PC-3 (cell line): ENCODE measurements at regions not wholly inside any gene's neighbourhood (a gene's known extent, or its start where the extent isn't known, plus 50 kb on each side); places are given as distances from the start of the nearest gene placed in this dataset.

ENCODE experiments used
- ATAC-seq: fragments of 200-7000 bp; cut with Tn5 transposase; 2 replicates; pipeline ENCODE4 v1.9.1; 2020; ENCODE audit warnings: mild to moderate bottlenecking, moderate library complexity
- BruUV-seq: library from RNA; stranded (reverse); fragments of 400-500 nt; replicated peaks from 2 replicates; lab custom pipeline; 2021; lab: Mats Ljungman, UMichigan
- CTCF ChIA-PET: fragments of 300-600 bp; sonication (Branson Sonifier 250); formaldehyde crosslinking; loops from one replicate; lab custom pipeline; 2022; ENCODE audit warnings: antibody characterized with exemption; lab: Charles Lee
- POLR2A ChIA-PET: fragments of 300-600 bp; sonication (Branson Sonifier 250); formaldehyde crosslinking; loops from one replicate; lab custom pipeline; 2022; ENCODE audit warnings: antibody characterized with exemption; ENCODE audit not compliant: unreplicated experiment; lab: Charles Lee
- DNase-seq: peaks from one replicate; pipeline ENCODE4 v3.0.0-alpha.2; 2015
- H2AFZ ChIP-seq: fragments of 300-600 bp; sonication (generic); 2 replicates; pipeline ENCODE4 v1.6.0; 2016; ENCODE audit warnings: antibody characterized with exemption, low read length
- H3F3A ChIP-seq: fragments of 300-600 bp; sonication (generic); one replicate; pipeline ENCODE4 v1.6.0; 2017; ENCODE audit warnings: antibody characterized with exemption, low read length, control low read depth, mild to moderate bottlenecking; ENCODE audit not compliant: unreplicated experiment
- H3K27ac ChIP-seq: fragments of 300-600 bp; sonication (generic); 2 replicates; pipeline ENCODE4 v1.5.1; 2016; ENCODE audit warnings: mild to moderate bottlenecking, low read length
- H3K27me3 ChIP-seq: fragments of 300-600 bp; sonication (generic); 2 replicates; pipeline ENCODE4 v1.6.1; 2016; ENCODE audit warnings: low read length, mixed read lengths
- H3K36me3 ChIP-seq: fragments of 300-600 bp; sonication (generic); 2 replicates; pipeline ENCODE4 v1.6.1; 2016; ENCODE audit warnings: low read depth, mixed run types, low read length, mixed read lengths
- H3K4me1 ChIP-seq: fragments of 300-600 bp; sonication (generic); 2 replicates; pipeline ENCODE4 v1.5.1; 2016; ENCODE audit warnings: low read length; ENCODE audit not compliant: insufficient read depth
- H3K4me2 ChIP-seq: fragments of 300-600 bp; sonication (generic); 2 replicates; pipeline ENCODE4 v1.6.0; 2016; ENCODE audit warnings: low read length
- H3K4me3 ChIP-seq: fragments of 300-600 bp; sonication (generic); 2 replicates; pipeline ENCODE4 v1.5.1; 2016; ENCODE audit warnings: mild to moderate bottlenecking, low read length, mixed read lengths
- H3K79me2 ChIP-seq: fragments of 300-600 bp; sonication (generic); 2 replicates; pipeline ENCODE4 v1.6.1; 2017; ENCODE audit warnings: low read length, mixed read lengths
- H3K9ac ChIP-seq: fragments of 300-600 bp; sonication (generic); 2 replicates; pipeline ENCODE4 v1.6.0; 2016; ENCODE audit warnings: mild to moderate bottlenecking, low read length
- H3K9me2 ChIP-seq: fragments of 300-600 bp; sonication (generic); replicated peaks from 2 replicates; pipeline ENCODE4 v1.6.1; 2016; ENCODE audit warnings: mixed run types, low read length, mixed read lengths
- H3K9me3 ChIP-seq: fragments of 300-600 bp; sonication (generic); 2 replicates; pipeline ENCODE4 v1.6.1; 2016; ENCODE audit warnings: low read length, mixed read lengths
- H4K20me1 ChIP-seq: fragments of 300-600 bp; sonication (generic); 2 replicates; pipeline ENCODE4 v1.6.1; 2016; ENCODE audit warnings: low read length, mixed read lengths
- CTCF ChIP-seq: fragments of 300-600 bp; sonication (generic); conservative IDR thresholded peaks from 2 replicates; pipeline ENCODE4 v1.5.1; 2017; ENCODE audit warnings: antibody characterized with exemption, low read depth, mild to moderate bottlenecking, low read length
- EZH2 ChIP-seq: fragments of 300-600 bp; sonication (generic); IDR thresholded peaks from one replicate; pipeline ENCODE4 v1.6.1; 2017; ENCODE audit warnings: antibody characterized with exemption, mild to moderate bottlenecking, low read length; ENCODE audit not compliant: unreplicated experiment
- EZH2phosphoT487 ChIP-seq: fragments of 300-600 bp; sonication (generic); IDR thresholded peaks from 2 replicates; pipeline ENCODE4 v1.6.1; 2018; ENCODE audit warnings: mild to moderate bottlenecking, antibody characterized with exemption, low read length, borderline replicate concordance
- intact Hi-C: fragments of 100-400 bp; cut with micrococcal nuclease; formaldehyde crosslinking; loops from 2 replicates; pipeline ENCODE4 v1.9.0; 2023

GRCh38 chr9:118302721-118303120 is 598.5 kb downstream of the TLR4 start:
- POLR2A ChIA-PET = no interaction called here
- CTCF ChIA-PET = no interaction called here

GRCh38 chr9:118303216-118303615 is 599.0 kb downstream of the TLR4 start:
- Histone ChIP-seq H3K27ac (no peak overlapping the region), H3F3A (no peaks in the 10 kb centered on the region), H4K20me1 (no peaks in the 10 kb centered on the region), H3K9me2 (no peaks in the 10 kb centered on the region), H3K27me3 (no peaks in the 10 kb centered on the region), H3K4me1 (no peaks in the 10 kb centered on the region), H3K9ac (no peak overlapping the region), H2AFZ (no peak overlapping the region), H3K4me2 (no peak overlapping the region), H3K4me3 (no peak overlapping the region), H3K79me2 (no peaks in the 10 kb centered on the region), H3K36me3 (no peaks in the 10 kb centered on the region), H3K9me3 (no peaks in the 10 kb centered on the region)
- CTCF ChIA-PET = no interaction called here
- POLR2A ChIA-PET = no interaction called here
- intact Hi-C loops = no loop called here
- DNase-seq = no peak
- TF ChIP-seq CTCF = no peak
- TF ChIP-seq EZH2phosphoT487 = no peak
- TF ChIP-seq EZH2 = no peak
- no peak for ATAC-seq
- BruUV-seq = no TSS peak

More at GRCh38 chr9:118302721-118303120, 598.5 kb downstream of the TLR4 start:
- no TSS peak for BruUV-seq
- no peaks in the 10 kb centered on the region for H3F3A ChIP-seq
- no peak for DNase-seq
- no peak for TF ChIP-seq EZH2phosphoT487
- TF ChIP-seq CTCF = no peak
- no peak for TF ChIP-seq EZH2
- no peak overlapping the region for H3K9ac ChIP-seq
- H3K9me2 ChIP-seq = no peaks in the 10 kb centered on the region
- no peaks in the 10 kb centered on the region for H3K27me3 ChIP-seq
- H3K4me3 ChIP-seq = no peak overlapping the region
- H3K79me2 ChIP-seq = no peaks in the 10 kb centered on the region
- no peak for ATAC-seq
- no peaks in the 10 kb centered on the region for H3K9me3 ChIP-seq
- H3K27ac ChIP-seq = no peak overlapping the region
- no peaks in the 10 kb centered on the region for H3K36me3 ChIP-seq
- H4K20me1 ChIP-seq = no peaks in the 10 kb centered on the region
- no peaks in the 10 kb centered on the region for H3K4me1 ChIP-seq
- no peak overlapping the region for H3K4me2 ChIP-seq
- intact Hi-C loops = no loop called here
- H2AFZ ChIP-seq = no peak overlapping the region

GRCh38 chr9:118305331-118305730 is 601.1 kb downstream of the TLR4 start:
- BruUV-seq = no TSS peak
- intact Hi-C loops = no loop called here

More at GRCh38 chr9:118305331-118305730, 601.1 kb downstream of the TLR4 start:
- H3K27me3 ChIP-seq = no peaks in the 10 kb centered on the region
- no peak overlapping the region for H3K4me2 ChIP-seq
- no peak for TF ChIP-seq EZH2
- H3K79me2 ChIP-seq = no peaks in the 10 kb centered on the region
- no peak for DNase-seq
- ChIA-PET CTCF (no interaction called here), POLR2A (no interaction called here)
- H3F3A ChIP-seq = no peaks in the 10 kb centered on the region
- no peaks in the 10 kb centered on the region for H3K9me2 ChIP-seq
- no peaks in the 10 kb centered on the region for H3K36me3 ChIP-seq
- H3K27ac ChIP-seq = no peak overlapping the region
- no peaks in the 10 kb centered on the region for H3K9me3 ChIP-seq
- no peak for ATAC-seq
- no peak overlapping the region for H2AFZ ChIP-seq
- H3K4me3 ChIP-seq = no peak overlapping the region
- H3K9ac ChIP-seq = no peak overlapping the region
- no peaks in the 10 kb centered on the region for H3K4me1 ChIP-seq
- no peaks in the 10 kb centered on the region for H4K20me1 ChIP-seq
